Upper lobe of left lung (tissue), 6 donors: ENCODE measurements at regions not wholly inside any gene's neighbourhood (a gene's known extent, or its start where the extent isn't known, plus 50 kb on each side); places are given as distances from the start of the nearest gene placed in this dataset.

ENCODE experiments used
- ATAC-seq, 2 donors: fragments of 200-7000 bp; cut with Tn5 transposase; one replicate each; pipeline ENCODE4 v1.9.1; 2022; ENCODE audit warnings: mild to moderate bottlenecking in 2 of 2, moderate library complexity in 2 of 2; ENCODE audit not compliant: low FRiP score in 2 of 2
- DNase-seq, 2 donors: peaks; one replicate each; pipeline ENCODE4 v3.0.0-alpha.2; 2019 to 2020
- H3K27ac ChIP-seq, 4 donors: fragments of 200-600 bp; sonication (generic); one replicate each; pipeline ENCODE4 v1.5.1; 2016 to 2019
- H3K27me3 ChIP-seq, 4 donors: fragments of 200-600 bp; sonication (generic); one replicate each; pipeline ENCODE4 v1.5.1; 2017 to 2019
- H3K36me3 ChIP-seq, 4 donors: fragments of 200-600 bp; sonication (generic); one replicate each; pipeline ENCODE4 v1.5.1; 2016 to 2019
- H3K4me1 ChIP-seq, 4 donors: fragments of 200-600 bp; sonication (generic); one replicate each; pipeline ENCODE4 v1.5.1; 2018 to 2019
- H3K4me3 ChIP-seq, 4 donors: fragments of 200-600 bp; sonication (generic); one replicate each; pipeline ENCODE4 v1.5.1; 2017 to 2019; ENCODE audit warnings: mild to moderate bottlenecking in 2 of 4, moderate library complexity in 1 of 4
- H3K9me3 ChIP-seq, 4 donors: fragments of 200-600 bp; sonication (generic); one replicate each; pipeline ENCODE4 v1.5.1; 2018 to 2019
- CTCF ChIP-seq, 6 experiments: fragments of 450-650 bp in 4 of 6; fragments of 200-600 bp in 2 of 6; sonication (generic) in 2 of 6; IDR thresholded peaks; one replicate each; pipeline ENCODE4 v1.5.1; 2016 to 2019; ENCODE audit warnings: antibody characterized with exemption in 6 of 6
- EP300 ChIP-seq, 4 donors: sonication (generic); formaldehyde crosslinking; IDR thresholded peaks; one replicate each; pipeline ENCODE4 v1.5.1; 2017; ENCODE audit warnings: antibody characterized with exemption in 4 of 4, control low read depth in 2 of 4
- POLR2A ChIP-seq, 4 donors: fragments of 450-650 bp; IDR thresholded peaks; one replicate each; pipeline ENCODE4 v1.5.1; 2016 to 2017; ENCODE audit warnings: antibody characterized with exemption in 4 of 4, mild to moderate bottlenecking in 2 of 4
- POLR2AphosphoS5 ChIP-seq, 2 donors: sonication (generic); formaldehyde crosslinking; IDR thresholded peaks; one replicate each; pipeline ENCODE4 v1.5.1; 2017; ENCODE audit warnings: antibody characterized with exemption in 2 of 2
- WGBS, 2 donors: methylation state at CpG; one replicate each; pipeline ENCODE4 v1.1.5; 2017 to 2018; 5-methylcytosine and 5-hydroxymethylcytosine counted together
- donor health status: DM: no; HTN: no; CAD: no; lungs with moderate emphysema.
- donor health status: DM: no; HTN: yes; CAD: no; lungs with severe emphysema.

- ATAC-seq (no peak), DNase-seq (no peak)
- Histone ChIP-seq H3K27me3 (no peaks in the 10 kb centered on the region), H3K4me3 (no peak overlapping the region), H3K4me1 (no peaks in the 10 kb centered on the region), H3K27ac (no peak overlapping the region), H3K9me3 (no peaks in the 10 kb centered on the region), H3K36me3 (no peaks in the 10 kb centered on the region)
- 81 to 94% methylated on average over 6 of the region's 6 CpGs for WGBS, 2 donors
- TF ChIP-seq CTCF (IDR thresholded peaks at IDR 0.05) (no peak), POLR2AphosphoS5 (IDR thresholded peaks at IDR 0.05) (no peak), POLR2A (IDR thresholded peaks at IDR 0.05) (no peak), EP300 (IDR thresholded peaks at IDR 0.05) (no peak)
These were observed 78.1 kb upstream of the MAMDC2 start for GRCh38 chr9:69965416-69966145.

GRCh38 chr9:69967344-69967743, 76.3 kb upstream of the MAMDC2 start:
- TF ChIP-seq EP300 (IDR thresholded peaks at IDR 0.05), result no peak
- TF ChIP-seq CTCF (IDR thresholded peaks at IDR 0.05), result no peak
- TF ChIP-seq POLR2A (IDR thresholded peaks at IDR 0.05), result no peak
- no peak for TF ChIP-seq POLR2AphosphoS5 (IDR thresholded peaks at IDR 0.05)
- no peak for ATAC-seq
- H3K27ac ChIP-seq, result no peak overlapping the region
- H3K4me1 ChIP-seq, result no peaks in the 10 kb centered on the region
- H3K4me3 ChIP-seq, result no peak overlapping the region
- no peaks in the 10 kb centered on the region for H3K36me3 ChIP-seq
- no peaks in the 10 kb centered on the region for H3K27me3 ChIP-seq
- WGBS, 2 donors, result 42 to 80% methylated on average over 1 of the region's 1 CpG
- DNase-seq, result no peak
- H3K9me3 ChIP-seq, result no peaks in the 10 kb centered on the region

GRCh38 chr9:69970001-69970533, 73.6 kb upstream of the MAMDC2 start:
- Histone ChIP-seq H3K4me3 (no peak overlapping the region), H3K4me1 (no peaks in the 10 kb centered on the region), H3K27ac (no peak overlapping the region), H3K27me3 (no peaks in the 10 kb centered on the region), H3K9me3 (no peaks in the 10 kb centered on the region), H3K36me3 (no peaks in the 10 kb centered on the region)
- ATAC-seq, result no peak
- no peak for DNase-seq
- TF ChIP-seq POLR2A (IDR thresholded peaks at IDR 0.05) (no peak), POLR2AphosphoS5 (IDR thresholded peaks at IDR 0.05) (no peak), CTCF (IDR thresholded peaks at IDR 0.05) (no peak), EP300 (IDR thresholded peaks at IDR 0.05) (no peak)
- 100% methylated on average over 1 of the region's 1 CpG for WGBS, 2 donors

GRCh38 chr9:69971643-69972449, 71.8 kb upstream of the MAMDC2 start:
- no peaks in the 10 kb centered on the region for H3K27me3 ChIP-seq
- 42 to 48% methylated on average over 16 of the region's 16 CpGs for WGBS, 2 donors
- no peaks in the 10 kb centered on the region for H3K36me3 ChIP-seq
- ATAC-seq (peak; percentile 69 to 79), DNase-seq (peak in 1 of 2 donors; percentile 47)
- H3K9me3 ChIP-seq, result no peaks in the 10 kb centered on the region
- TF ChIP-seq POLR2AphosphoS5 (IDR thresholded peaks at IDR 0.05) (no peak), CTCF (IDR thresholded peaks at IDR 0.05) (peak; percentile 54 to 80 (median 69))
- H3K4me1 ChIP-seq, result no peaks in the 10 kb centered on the region
- H3K27ac ChIP-seq, result no peak overlapping the region
- no peak overlapping the region for H3K4me3 ChIP-seq
